NCI-H1417 (cell line): ENCODE measurements at regions not wholly inside any gene's neighbourhood (a gene's known extent, or its start where the extent isn't known, plus 50 kb on each side); places are given as distances from the start of the nearest gene placed in this dataset.

Experiments
- DNase-seq, 3 experiments: peaks; one replicate each; lab custom pipeline; 2025; lab: John Stamatoyannopoulos, UW

DNA sequence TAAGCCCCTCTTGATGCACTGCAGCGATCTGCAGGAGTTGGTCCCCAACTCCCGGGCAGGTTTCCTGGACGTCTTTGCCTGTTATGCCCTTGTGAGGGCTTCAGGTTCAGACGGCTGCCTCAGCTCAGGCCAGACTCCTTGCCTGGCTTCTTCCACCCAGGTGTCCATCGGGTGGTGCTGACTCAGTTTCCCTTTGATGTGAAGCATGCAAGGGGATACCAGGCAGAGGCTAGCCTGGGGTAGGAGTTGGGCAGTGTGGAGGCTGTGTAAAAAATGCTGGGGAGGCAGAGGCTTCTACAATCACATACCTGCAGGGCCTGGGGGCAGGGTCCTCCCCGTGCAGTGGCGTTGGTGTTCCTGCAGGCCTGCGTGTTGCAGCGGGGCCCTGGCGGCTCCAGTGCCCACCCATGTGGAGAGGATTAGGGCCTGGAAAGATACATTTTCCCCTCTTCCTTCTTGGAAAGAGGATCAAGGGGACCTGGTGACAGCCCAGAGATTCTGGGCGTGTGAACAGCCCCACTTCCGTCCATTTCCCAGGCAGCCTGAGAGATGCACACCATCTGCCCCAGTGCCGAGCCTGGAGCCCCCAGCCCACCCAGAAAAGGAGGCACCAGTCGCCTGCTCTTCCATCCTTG is 338.3 kb downstream of the DYSF start:
- DNase-seq, result no peak

DNA sequence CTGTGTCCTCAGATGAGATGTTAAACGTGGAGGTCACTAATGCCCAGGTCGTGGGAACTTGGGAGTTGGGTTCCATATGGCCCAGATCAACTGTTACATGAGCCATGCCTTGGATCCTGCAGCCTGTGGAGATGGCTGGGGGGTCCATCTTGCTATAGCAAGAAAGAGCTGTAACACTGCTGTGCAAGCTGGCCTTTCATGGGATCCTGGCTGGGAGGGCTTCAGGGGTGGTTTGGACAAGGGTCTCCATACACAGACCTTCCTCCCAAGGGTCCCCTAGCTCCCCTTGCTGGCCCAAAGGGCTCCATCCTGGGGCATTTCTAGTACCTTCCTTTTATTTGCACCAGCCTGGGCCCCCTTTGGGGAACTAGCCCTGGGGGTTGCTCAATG is 337.7 kb downstream of the DYSF start:
- no peak for DNase-seq

DNA sequence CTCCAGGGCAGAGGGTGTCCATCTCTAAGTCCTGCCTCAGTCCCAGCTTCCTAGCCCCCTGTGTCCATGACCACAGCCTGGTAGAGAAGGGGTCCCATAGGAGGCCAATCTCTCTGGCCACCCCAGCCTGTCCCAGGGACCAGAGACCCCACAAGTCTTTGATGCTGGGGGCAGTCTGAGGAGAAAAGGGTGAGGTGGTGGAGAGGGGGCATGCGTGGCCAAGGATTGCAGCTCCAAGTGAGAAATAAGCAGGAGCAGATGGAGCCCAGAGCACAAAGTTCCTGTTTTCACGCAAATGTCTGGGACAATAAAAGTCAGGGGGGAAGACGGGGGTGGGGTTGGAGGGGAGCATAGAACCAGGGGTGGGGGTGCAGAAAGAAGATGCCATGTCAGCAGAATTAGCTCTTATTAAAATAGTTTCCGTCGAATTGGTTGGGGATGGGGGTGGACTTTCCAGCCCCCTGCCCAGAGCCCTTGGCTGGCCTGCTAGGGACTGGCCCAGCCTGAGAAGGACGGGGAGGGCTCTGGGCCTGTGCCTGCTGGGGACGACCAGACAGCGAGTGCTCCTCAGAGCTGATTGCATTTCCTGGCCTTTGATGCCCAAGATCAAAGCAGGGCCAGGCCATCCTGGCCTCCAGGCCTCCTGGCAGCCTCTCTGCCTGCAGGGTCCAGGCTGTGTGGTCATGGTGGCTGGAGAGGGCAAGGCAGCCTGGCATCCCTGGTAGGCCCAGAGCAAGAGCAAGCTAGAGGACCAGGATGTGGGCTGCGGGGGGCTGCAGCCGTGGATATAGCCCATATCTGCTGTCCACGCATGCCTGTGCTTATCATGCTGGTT is 337.1 kb downstream of the DYSF start:
- DNase-seq, result no peak

DNA sequence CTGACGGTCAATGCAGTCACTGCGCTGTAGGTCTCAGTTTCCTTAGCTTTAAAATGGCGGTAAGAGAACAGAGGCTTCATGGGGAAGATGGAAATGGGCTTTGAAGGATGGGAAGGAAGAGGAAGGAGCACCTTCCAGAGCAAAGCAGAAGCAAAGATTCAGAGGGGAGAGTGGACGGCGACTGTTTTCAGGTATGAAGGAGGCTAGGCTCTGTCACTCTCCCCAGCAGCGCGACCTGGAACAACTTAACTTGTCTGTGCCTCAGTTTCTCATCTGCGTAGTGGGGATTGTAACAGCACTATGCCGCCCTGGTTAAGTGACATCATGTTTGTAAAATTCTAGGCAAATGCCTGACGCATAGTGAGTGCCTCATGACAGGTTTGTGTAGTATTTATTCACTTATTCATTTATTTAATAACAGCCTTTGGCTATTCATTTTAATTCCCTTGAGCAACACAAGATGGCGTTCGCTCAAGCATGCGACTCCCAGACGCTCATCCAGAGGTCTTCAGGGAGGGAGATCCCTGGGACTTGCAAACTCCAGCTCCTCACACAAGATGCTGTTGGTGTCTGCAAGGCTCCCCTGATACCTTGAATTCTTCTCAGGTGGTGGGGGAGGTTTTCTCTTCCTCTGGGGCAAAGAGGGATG is 336.3 kb downstream of the DYSF start:
- peak in 1 of 3 experiments; percentile 15 for DNase-seq

DNA sequence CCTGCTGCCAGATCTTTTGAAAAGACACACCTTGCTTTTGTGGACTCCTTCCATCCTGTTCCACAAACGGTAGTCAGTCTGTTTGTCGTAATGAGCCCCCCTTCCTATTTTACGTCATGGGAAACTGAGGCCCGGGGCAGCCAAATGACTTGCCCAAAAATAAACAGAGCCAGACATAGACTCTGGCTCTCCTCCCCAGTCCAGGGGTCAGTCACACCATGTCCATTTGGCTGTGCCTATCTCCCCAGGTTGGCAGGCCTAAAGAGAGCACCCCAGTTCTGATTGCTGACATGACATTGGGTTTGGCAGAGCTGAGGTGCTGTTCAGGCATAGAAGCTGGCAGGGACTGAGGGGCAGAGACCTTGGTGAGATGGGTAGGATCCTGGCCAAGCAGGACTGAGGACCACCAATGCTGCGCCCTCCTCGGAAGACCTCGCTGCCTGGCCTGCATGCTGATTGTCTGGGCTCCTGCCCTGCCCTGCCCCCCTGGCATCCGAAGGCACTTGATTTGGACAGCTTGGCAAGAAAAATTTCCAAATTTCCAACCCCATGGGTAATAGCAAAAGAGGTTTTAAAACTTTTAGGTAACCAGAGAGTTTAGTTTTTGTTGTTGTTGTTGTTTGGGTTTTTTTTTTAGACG is 335.4 kb downstream of the DYSF start:
- no peak for DNase-seq

DNA sequence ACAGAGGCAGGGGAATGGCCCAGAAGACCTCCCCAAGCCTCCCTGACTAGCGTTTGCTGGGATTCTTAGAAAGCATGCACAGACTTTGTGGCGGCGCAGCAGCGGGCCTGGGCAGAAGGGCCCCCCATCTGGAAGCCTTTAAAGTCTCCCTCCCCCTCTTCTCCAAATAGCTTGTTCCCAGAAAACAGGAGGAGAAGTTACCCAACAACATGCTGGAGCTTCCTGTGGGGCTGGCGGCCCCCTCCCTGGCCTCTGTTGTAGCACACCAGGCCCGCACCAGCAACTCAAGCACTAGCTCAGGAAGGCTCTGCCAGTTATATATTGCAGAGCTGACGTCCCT is 334.8 kb downstream of the DYSF start:
- DNase-seq, result no peak

DNA sequence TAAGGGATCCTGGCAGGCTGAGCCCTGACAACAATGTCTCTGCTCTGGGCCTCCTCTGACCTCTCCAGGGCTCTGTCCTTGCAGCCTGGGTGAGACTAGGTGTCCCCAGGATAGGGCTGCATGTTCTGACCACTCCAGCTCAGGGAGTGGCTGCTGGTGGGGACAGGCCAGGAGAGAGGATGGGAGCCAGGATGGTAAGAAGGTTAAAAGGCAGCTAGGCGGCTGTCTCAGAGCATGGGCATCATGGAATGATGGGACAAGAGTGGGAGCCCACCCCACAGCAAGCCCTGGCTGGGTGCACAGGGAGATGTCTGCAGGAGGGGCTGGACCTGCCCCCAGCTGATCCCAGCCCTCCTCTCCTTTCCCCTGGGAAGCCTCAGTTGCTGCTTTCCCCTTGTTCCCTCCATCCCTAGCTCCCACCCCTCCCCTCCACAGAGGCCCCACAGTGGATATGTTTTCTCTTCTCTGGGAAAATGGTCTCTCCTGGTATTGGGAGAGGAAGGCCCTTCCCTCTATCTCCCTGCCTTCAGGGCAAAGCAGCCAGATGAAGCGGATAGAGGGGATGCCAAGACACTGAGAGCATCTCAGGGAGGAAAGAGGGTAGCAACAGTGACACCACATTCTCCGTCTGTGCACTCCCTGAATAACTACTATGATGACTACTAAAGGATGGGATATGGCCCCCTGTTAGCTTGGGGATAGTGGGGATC is 334.3 kb downstream of the DYSF start:
- no peak for DNase-seq

DNA sequence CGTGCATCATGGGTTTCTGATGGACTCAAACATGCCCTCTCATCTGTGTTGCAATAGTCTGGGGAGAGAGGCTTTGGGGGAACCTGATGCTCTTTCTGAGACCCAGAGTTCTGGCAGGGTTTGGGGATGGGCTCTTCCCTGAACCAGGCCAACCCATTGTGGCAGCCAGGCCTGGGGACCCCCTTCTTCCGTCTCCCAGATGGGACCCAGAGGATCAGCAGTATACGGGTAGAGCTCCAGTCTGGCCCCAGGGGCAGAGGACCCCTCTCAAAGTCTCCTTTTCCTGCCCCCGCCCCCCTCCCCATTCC is 333.7 kb downstream of the DYSF start:
- no peak for DNase-seq

DNA sequence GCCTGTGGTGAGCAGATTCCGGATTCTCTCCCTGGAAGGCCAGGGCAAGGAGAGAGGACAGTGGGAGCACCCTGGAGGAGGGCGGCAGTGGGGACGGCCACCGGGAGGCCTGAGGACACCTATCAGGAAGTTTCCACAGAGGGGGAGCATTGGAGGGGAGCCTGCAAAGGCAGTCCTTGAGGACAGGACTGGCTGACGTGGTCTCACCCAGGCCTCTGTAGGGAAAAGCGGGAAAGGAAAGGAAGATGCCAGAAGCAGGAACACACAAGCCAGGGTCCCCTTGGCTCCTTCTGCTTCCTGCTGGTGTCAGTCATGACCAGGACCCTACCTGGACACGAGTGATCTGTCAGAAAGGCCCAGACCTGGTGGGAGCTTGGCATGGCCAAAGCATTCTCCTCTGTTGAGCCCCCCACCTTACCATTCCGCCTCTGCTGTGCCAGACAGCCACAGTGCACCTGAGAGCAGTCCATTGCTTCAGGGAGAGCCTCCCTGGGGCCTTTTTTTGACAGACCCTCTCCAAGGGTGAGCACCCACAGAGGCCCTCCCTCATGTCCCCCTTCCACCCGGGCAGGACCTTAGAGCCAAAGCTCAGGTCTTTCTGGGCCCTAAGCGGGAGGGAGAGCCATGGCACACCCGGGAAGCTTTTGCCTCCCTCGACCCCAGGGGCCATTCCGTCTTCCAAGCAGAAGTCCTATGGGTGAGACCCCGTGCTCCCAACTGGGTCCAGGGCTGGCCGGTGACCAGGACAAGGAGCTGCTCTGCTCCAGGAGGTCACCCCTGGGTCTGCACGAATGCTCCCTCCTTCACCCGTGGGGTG is 333.1 kb downstream of the DYSF start:
- DNase-seq, result no peak

DNA sequence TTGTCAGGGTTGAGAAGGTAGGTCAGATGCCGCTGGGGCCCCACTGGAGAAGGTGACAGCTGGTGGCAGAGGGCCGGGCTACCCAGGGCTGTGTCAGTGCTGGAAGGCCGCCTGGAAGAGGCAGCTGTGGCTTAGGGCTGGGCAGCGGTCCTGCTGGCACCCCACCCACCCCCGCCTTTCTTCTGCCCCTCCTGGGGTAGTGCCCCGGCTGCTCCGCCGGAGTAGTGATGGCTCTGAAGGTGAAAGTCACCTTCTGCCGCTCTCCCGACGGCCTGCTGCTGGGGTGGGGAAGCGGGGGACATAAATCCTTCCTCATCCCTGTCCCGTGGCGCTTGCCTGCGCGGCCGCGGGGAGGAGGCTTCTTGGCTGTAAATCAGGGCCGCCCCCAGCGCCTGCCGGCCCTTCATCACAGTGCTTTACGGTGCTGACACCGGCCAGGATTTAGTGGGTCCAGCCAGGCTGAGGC is 332.2 kb downstream of the DYSF start:
- no peak for DNase-seq

DNA sequence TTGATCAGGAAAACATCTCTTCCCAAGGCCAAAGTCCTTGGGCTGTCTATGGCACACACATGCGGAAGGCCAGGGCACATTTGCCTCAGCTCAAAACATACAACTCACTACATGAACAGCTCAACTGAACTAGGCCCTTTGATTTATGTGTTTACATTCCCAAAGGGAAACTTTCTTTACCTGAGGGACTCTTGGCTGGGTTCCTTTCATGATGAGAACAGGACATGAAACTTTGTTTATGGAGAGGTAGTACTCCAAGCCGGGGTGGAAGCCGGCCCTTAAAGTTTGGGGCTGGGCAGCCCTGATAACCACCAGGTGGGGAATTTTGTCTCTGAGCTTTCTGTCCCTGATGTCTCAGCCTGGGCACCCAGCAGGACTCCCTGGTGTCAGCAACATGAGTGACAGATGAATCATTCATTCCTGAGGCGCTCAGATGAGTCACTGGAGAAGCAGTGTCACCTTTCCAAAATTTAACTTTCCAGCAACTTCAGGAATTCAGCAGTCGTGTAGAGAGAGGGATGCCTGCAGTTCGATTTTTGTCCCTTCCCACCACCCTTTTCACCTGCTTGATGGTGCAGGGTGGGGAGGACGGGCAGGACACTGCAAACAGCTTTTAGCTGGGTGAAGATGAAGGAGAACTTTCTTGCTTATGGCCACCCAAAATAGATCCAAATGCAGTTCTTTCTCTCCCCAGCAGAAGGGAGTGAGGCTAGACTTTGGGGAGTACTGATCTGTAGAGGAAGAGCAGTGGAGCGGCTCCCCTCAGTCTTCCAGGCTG is 331.6 kb downstream of the DYSF start:
- no peak for DNase-seq

DNA sequence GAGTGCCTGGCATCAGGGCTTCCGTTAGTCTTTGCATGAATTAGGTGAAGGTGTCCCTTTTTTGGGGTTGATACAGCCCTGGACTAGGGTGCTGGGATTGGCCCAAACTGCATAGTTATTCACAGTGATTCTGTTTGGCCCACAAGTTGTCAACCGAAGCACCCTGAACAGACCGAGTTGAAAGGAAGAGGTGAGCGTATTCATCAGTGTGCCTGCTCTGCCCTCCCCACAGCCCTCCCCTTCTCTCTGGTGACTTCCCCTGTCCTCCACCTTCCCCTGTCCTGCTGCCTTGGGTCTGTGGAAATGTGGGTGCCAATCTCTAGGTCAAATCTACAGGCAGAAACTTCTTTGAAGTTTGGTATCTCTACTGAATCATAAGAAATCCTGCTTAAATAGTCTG is 330.5 kb downstream of the DYSF start:
- DNase-seq, result no peak

DNA sequence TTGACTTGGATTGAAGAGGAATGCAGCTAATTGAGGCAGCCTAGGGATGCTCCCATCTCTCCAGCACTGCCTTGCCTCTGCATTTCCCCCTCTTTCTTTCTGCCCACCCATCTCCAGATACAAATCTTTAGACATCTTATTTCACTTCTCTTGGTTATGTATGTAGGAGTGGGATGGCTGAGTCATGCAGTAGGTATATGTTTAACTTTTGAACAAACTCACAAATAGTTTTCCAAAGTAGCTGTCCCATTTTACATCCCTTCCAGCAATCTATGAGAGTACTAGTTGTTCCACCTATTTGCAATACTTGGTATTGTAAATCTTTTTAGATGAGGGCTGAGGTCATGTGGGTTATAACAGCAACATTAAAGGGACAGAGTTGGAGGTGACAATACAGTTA is 329.9 kb downstream of the DYSF start:
- no peak for DNase-seq

DNA sequence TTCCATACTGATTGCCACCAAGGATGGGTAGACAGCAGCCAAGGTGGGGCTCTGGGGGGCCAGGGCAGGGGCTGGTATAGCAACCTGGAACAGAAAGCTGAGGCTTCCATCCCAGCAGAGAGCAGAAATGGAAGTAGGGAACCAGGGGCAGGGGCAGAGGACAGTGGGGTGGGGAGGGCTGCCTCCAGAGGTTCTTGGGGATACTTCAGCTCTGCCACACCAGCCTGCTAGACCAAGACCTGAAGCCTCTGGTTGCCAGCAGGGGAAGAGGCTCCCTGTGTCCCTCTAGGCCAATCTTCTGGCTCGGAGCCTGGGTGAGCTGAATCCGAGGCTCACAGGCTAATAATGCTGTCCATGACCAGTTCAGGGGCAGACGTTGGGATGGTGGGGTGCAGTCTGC is 329.0 kb downstream of the DYSF start:
- DNase-seq, result no peak

DNA sequence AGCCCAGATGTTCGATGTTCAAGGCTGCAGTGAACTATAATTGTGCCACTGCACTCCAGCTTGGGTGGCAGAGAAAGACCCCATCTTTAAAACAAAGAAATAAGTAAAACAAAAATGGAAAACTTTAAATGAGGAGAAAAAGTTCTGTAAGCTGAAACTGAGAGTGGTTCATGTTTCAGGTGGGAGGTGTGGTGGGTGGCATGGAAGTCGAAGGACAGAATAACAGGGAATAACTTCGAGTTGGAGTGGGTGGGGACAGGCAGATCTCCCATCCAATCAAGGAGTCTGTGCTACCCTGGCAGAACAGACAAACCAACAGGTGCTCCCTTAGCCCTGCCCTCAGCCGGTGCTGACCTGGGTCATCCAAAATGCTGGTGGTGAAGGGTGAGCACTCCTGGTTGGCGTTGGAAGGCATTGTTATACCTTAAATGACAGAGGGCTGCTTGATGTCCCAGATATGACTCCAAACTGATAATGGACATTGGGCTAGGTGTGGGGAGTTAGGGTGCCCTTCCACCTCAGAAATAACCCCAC is 328.4 kb downstream of the DYSF start:
- DNase-seq, result no peak

DNA sequence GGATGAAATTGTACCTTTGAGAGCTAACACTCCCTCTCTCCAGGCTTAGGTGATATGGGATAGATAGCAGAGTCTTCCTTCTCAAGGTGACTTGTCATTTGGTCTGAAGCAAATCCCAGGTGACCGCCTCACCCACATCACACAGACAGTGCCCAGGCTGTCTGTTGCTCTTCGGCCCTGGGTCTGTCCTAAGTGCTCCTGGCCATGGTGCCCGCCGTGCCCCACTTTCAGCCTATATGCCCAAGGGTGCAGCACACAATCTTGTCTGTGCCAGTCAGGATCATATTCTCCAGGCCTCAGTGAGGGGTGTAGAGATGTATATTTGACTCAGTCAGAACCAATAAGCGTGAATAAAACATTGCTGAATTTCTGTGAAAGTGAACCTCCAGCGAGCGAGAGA is 326.8 kb downstream of the DYSF start:
- DNase-seq, result no peak

DNA sequence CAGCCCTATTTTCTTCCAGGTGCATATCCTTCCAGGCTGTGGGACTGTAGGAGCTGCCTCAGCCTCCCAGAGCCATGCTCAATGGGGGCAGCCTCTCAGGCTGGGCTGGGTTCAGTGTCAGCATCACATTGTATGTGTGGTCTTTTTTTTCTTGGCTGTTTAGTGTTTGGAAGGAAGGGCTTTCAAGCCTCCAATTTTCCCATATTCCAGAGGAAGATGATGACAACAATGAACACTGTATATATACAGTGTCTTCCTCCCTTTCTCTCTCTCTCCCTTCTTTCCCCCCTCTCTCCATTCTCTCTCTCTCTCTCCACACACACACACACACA is 326.4 kb downstream of the DYSF start:
- DNase-seq, result no peak

DNA sequence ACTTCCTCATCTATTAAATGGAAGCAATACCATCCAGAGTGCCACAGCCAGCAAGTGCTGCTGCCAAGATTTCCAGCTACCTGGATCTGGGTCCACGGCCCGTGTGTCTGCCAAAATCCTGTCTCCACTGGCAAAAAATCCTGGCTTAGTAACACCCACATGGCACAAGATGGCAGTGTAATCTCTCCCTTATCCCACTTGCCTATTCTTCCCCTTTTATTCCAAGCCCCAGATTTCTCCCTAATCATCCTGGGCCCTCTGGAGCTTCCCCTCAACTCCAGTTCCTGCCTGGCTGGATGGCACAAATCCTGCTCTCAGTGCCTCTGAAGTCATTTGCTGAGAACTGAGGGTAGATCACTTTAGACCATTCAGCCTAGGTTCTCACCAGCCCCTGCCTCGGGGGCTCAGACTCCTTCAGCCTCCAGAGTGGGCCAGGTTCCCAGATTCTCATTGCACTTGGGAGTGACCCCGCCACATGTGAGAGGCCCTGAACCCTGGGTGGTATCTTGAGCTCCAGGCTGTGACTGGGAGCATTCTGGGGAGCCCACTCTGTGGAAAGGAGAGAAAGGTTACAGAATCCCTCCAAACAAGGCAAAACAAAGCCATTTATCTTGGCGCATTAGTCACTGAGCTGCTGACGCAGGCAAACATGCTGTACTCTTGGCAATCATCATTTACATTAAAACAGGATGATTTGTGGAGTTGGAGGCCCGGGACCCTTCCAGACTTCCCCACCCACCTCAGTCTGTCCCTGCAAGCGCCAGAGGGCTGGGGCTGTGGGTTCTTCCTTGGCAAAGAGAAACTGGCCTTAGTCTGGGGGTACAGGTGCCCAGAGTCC is 325.8 kb downstream of the DYSF start:
- no peak for DNase-seq

DNA sequence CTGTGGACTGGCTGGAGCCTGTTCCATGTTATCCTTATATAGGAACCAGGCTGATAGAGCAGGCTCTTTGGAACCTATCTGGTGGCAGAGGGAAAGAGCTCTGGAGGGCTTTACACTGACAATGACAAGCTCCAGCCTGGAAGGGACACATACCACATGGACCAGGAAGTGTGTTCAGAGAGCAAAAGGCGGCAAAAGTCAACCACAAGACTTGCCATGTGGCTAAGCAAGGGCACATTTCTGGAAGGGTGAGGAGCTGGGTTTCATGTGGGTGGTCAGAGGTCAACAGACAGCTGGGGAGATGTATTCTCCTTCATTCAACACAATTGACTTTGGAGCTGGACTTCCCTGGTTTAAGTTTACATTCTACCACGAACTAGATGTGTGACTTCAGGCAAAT is 325.2 kb downstream of the DYSF start:
- no peak for DNase-seq

DNA sequence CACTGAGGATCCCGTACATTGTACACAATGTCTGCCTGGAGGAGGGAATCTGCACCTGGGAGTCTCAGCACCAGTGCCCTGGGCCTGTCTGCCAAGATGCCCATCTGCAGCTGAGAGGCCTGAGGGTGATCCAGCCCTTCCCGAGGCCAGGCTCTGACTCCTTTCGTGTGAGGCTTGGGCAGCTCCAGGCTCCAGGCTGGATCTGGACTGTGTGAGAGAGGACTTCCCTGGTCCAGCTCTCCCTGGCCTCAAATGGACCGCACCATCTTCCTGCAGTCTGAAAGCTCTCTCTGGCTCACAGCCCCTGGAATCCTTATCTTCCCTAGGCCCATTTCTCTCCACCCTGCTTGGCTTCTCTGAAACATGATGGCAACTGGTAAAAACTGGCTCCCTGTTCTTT is 324.6 kb downstream of the DYSF start:
- DNase-seq, result no peak
